ENCODE measurements at regions not wholly inside any gene's neighbourhood (a gene's known extent, or its start where the extent isn't known, plus 50 kb on each side); places are given as distances from the start of the nearest gene placed in this dataset.

- H2AFZ ChIP-seq (ENCODE audit: low read length): no peak overlapping the region
- no peaks in the 10 kb centered on the region for H3K23me2 ChIP-seq (ENCODE audit: insufficient read length, low read depth, low read length, poor library complexity, severe bottlenecking)
- H3K36me3 Mint-ChIP-seq (ENCODE audit: insufficient read depth in 1 of 3, low read depth in 3 of 3): no peaks in the 10 kb centered on the region
- no peaks in the 10 kb centered on the region for H3K27me3 Mint-ChIP-seq (ENCODE audit: low read depth)
- no peak overlapping the region for H3K27ac Mint-ChIP-seq
- no peak overlapping the region for H2BK5ac ChIP-seq (ENCODE audit: insufficient read length, low read length)
- no peak overlapping the region for H4K5ac ChIP-seq (ENCODE audit: insufficient read length, low read depth, low read length)
- no peaks in the 10 kb centered on the region for H4K20me1 ChIP-seq (ENCODE audit: control insufficient read depth, insufficient read depth, insufficient read length)
- H3K9me3 Mint-ChIP-seq: no peaks in the 10 kb centered on the region
- no peak overlapping the region for H3K4ac ChIP-seq (ENCODE audit: low read depth, low read length)
- H3K79me1 ChIP-seq (ENCODE audit: insufficient read depth, low read depth, low read length, poor library complexity, severe bottlenecking): no peaks in the 10 kb centered on the region
- no peak overlapping the region for H3K23ac ChIP-seq (ENCODE audit: insufficient read length, low read depth, low read length)
- no peak overlapping the region for H3K9ac ChIP-seq (ENCODE audit: extremely low read depth, insufficient read length, low read length)
- H3T11ph ChIP-seq (ENCODE audit: low read length): no peak overlapping the region
- H2BK12ac ChIP-seq (ENCODE audit: insufficient read length, low read depth, low read length): no peak overlapping the region
- H3K9me3 ChIP-seq (ENCODE audit: control insufficient read depth, low read depth, low read length): no peaks in the 10 kb centered on the region
- H3K27ac ChIP-seq (ENCODE audit: insufficient read length, low read depth, low read length): no peak overlapping the region
- H2BK20ac ChIP-seq (ENCODE audit: low read depth, low read length, poor library complexity, severe bottlenecking): no peak overlapping the region
- no peak overlapping the region for H3K4me3 Mint-ChIP-seq
- H4K8ac ChIP-seq (replicated peaks; ENCODE audit: insufficient read length, low read depth, low read length): no peak overlapping the region
- peaks cover 35 to 37% of the 10 kb centered on the region in 2 experiments for H3K4me1 Mint-ChIP-seq
- H4K91ac ChIP-seq (ENCODE audit: insufficient read length, low read depth, low read length): no peak overlapping the region
- no peaks in the 10 kb centered on the region for H3K79me2 ChIP-seq (ENCODE audit: insufficient read depth, low read length)
- no peak overlapping the region for H3K18ac ChIP-seq (ENCODE audit: insufficient read length, low read depth, low read length)
- H3K4me2 ChIP-seq (ENCODE audit: insufficient read depth, insufficient read length, low read length): no peak overlapping the region
- no peak overlapping the region for H2BK15ac ChIP-seq (ENCODE audit: low read depth, low read length)
- H3K27me3 ChIP-seq (ENCODE audit: insufficient read depth, low read length): no peaks in the 10 kb centered on the region
- no peak overlapping the region for H2BK120ac ChIP-seq (ENCODE audit: low read depth, low read length, poor library complexity, severe bottlenecking)
- no peak overlapping the region for H3K14ac ChIP-seq (ENCODE audit: insufficient read depth, low read length)
- no peak overlapping the region for H3K56ac ChIP-seq (ENCODE audit: insufficient read length, low read depth, low read length)
- no peak overlapping the region for H2AK5ac ChIP-seq (ENCODE audit: insufficient read length, low read length)
- H3K4me1 ChIP-seq (ENCODE audit: insufficient read depth, low read length): peaks cover 3% of the 10 kb centered on the region; the same call in 1 of the 2 replicates
- no peak for TF ChIP-seq CTCF (conservative IDR thresholded peaks at IDR 0.05)
- WGBS (ENCODE audit: extremely low coverage, insufficient read length, low lambda C conversion rate): no CpG with 5 or more reads among the region's 1 CpG
- no peak for DNase-seq
Observed at GRCh38 chr4:20574986-20575385, 125.3 kb upstream of the PACRGL start.
